SU-DHL-6 (cell line): ENCODE measurements at regions not wholly inside any gene's neighbourhood (a gene's known extent, or its start where the extent isn't known, plus 50 kb on each side); places are given as distances from the start of the nearest gene placed in this dataset.
"Not testable (repeated sequence)": the region's sequence is repeated elsewhere in the genome, so short reads cannot be mapped to it uniquely, and the experiment has no call there.

Experiments used
- H2AFZ ChIP-seq: fragments of 200-600 bp; sonication (generic); 2 replicates; pipeline ENCODE4 v1.6.1; 2014; ENCODE audit warnings: low read depth, mild to moderate bottlenecking, moderate library complexity, mixed read lengths, antibody characterized with exemption, low read length; ENCODE audit not compliant: severe bottlenecking
- H3F3A ChIP-seq: fragments of 200-600 bp; shearing (Covaris generic); 2 replicates; pipeline ENCODE4 v1.6.0; 2016; ENCODE audit warnings: antibody characterized with exemption, mild to moderate bottlenecking; ENCODE audit not compliant: insufficient read depth
- H3K27ac ChIP-seq: fragments of 200-600 bp; sonication (generic); 2 replicates; pipeline ENCODE4 v1.5.1; 2016; ENCODE audit warnings: low read depth, mild to moderate bottlenecking, low read length, moderate library complexity, mixed read lengths
- H3K27me3 ChIP-seq: fragments of 200-600 bp; sonication (generic), shearing (Covaris generic); 2 replicates; pipeline ENCODE4 v1.6.0; 2014; ENCODE audit warnings: mild to moderate bottlenecking, low read length
- H3K36me3 ChIP-seq: fragments of 200-600 bp; sonication (generic); 2 replicates; pipeline ENCODE4 v1.6.1; 2014; ENCODE audit warnings: mild to moderate bottlenecking, low read length, mixed read lengths
- H3K4me2 ChIP-seq: fragments of 300-600, 200-600 bp; shearing (Covaris generic), sonication (generic); 2 replicates; pipeline ENCODE4 v1.6.0; 2014; ENCODE audit warnings: low read length, low read depth, mild to moderate bottlenecking; ENCODE audit not compliant: poor library complexity, severe bottlenecking
- H3K4me3 ChIP-seq: fragments of 200-600 bp; sonication (generic); 2 replicates; pipeline ENCODE4 v1.5.1; 2014; ENCODE audit warnings: antibody characterized with exemption, low read length, mild to moderate bottlenecking, mixed read lengths; ENCODE audit not compliant: insufficient read depth, poor library complexity, severe bottlenecking
- H3K79me2 ChIP-seq: fragments of 200-600 bp; sonication (generic); 2 replicates; pipeline ENCODE4 v1.6.1; 2014; ENCODE audit warnings: mild to moderate bottlenecking, low read length, moderate library complexity; ENCODE audit not compliant: insufficient read depth
- H3K9ac ChIP-seq: fragments of 200-600 bp; sonication (generic); 2 replicates; pipeline ENCODE4 v1.7.0; 2014; ENCODE audit warnings: mild to moderate bottlenecking, low read length
- H3K9me2 ChIP-seq: fragments of 200-600 bp; sonication (generic); replicated peaks from 2 replicates; pipeline ENCODE4 v1.6.1; 2014; ENCODE audit warnings: low read length; ENCODE audit not compliant: insufficient read depth
- H3K9me3 ChIP-seq: fragments of 200-600 bp; sonication (generic); 2 replicates; pipeline ENCODE4 v1.6.1; 2014; ENCODE audit warnings: low read length, mixed read lengths; ENCODE audit not compliant: insufficient read depth
- H4K20me1 ChIP-seq: fragments of 200-600 bp; sonication (generic); 2 replicates; pipeline ENCODE4 v1.6.1; 2014; ENCODE audit warnings: low read depth, mild to moderate bottlenecking, antibody characterized with exemption, low read length, moderate library complexity, mixed read lengths
- EZH2phosphoT487 ChIP-seq: fragments of 200-600 bp; sonication (generic), shearing (Covaris generic); conservative IDR thresholded peaks from 2 replicates; pipeline ENCODE4 v1.6.1; 2018; ENCODE audit warnings: mild to moderate bottlenecking, antibody characterized with exemption, low read length, moderate library complexity, mixed read lengths
- TF ChIP-seq, protein P1 (sequence below): fragments of 200-600 bp; sonication (generic); IDR thresholded peaks from one replicate; pipeline ENCODE4 v1.5.1; 2017; ENCODE audit warnings: antibody characterized with exemption, mild to moderate bottlenecking, low read length, moderate library complexity; ENCODE audit not compliant: insufficient read depth, poor library complexity, severe bottlenecking

DNA sequence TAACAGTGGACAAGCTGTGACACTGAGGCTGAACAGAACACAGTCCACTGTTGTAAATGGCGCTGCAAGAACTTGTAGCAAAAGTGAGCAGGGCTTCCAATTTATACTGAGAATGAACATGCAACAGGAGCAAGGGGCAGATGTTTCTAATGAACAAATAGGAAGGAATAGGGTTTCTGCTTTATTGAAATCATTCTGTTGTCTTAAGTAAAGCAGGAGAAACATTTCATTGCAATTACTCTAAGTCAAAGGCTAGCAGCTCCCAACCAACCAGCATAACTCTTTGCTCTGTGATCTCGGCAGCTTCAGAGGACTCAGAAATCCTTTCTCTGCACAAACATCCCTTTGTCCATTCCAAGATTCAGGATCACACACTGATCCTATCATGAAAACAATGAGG lies 236.2 kb upstream of the PRSS58 start:
- no peaks in the 10 kb centered on the region for H3K27me3 ChIP-seq
- H3K9ac ChIP-seq, result no peak overlapping the region
- H3K27ac ChIP-seq, result no peak overlapping the region
- H3K36me3 ChIP-seq, result no peaks in the 10 kb centered on the region
- no peaks in the 10 kb centered on the region for H4K20me1 ChIP-seq
- H3K9me2 ChIP-seq, result no peaks in the 10 kb centered on the region
- H3K4me3 ChIP-seq, result no peak overlapping the region
- H3K4me2 ChIP-seq, result no peak overlapping the region
- TF ChIP-seq EZH2phosphoT487, result no peak
- TF ChIP-seq, protein P1, sequence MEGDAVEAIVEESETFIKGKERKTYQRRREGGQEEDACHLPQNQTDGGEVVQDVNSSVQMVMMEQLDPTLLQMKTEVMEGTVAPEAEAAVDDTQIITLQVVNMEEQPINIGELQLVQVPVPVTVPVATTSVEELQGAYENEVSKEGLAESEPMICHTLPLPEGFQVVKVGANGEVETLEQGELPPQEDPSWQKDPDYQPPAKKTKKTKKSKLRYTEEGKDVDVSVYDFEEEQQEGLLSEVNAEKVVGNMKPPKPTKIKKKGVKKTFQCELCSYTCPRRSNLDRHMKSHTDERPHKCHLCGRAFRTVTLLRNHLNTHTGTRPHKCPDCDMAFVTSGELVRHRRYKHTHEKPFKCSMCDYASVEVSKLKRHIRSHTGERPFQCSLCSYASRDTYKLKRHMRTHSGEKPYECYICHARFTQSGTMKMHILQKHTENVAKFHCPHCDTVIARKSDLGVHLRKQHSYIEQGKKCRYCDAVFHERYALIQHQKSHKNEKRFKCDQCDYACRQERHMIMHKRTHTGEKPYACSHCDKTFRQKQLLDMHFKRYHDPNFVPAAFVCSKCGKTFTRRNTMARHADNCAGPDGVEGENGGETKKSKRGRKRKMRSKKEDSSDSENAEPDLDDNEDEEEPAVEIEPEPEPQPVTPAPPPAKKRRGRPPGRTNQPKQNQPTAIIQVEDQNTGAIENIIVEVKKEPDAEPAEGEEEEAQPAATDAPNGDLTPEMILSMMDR, result no peak
- no peaks in the 10 kb centered on the region for H3K9me3 ChIP-seq
- H3F3A ChIP-seq, result no peaks in the 10 kb centered on the region
- H2AFZ ChIP-seq, result no peak overlapping the region
- H3K79me2 ChIP-seq, result no peaks in the 10 kb centered on the region

DNA sequence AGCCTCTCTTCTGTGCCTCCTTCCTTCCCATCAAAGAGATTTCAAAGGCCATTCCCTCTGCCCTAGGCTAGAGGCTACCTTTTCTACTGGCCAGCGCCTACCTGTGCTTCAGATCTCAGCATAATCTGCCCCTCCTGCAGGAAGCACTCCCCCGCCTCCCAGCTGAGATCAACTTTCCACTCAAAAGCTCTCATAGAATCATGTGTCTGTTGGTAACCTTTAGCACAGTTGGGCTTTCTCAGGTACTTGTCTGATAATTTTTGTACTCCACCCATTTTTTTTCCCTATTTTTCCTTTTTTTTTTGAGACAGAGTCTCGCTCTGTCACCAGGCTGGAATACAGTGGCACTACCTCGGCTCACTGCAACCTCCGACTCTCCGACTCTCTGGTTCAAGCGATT lies 231.0 kb upstream of the PRSS58 start:
- H3K9me3 ChIP-seq, result no peaks in the 10 kb centered on the region
- H2AFZ ChIP-seq, result no peak overlapping the region
- H3K36me3 ChIP-seq, result no peaks in the 10 kb centered on the region
- H3K4me2 ChIP-seq, result no peak overlapping the region
- no peaks in the 10 kb centered on the region for H3K27me3 ChIP-seq
- no peaks in the 10 kb centered on the region for H3F3A ChIP-seq
- no peaks in the 10 kb centered on the region for H3K9me2 ChIP-seq
- H3K9ac ChIP-seq, result no peak overlapping the region
- no peak for TF ChIP-seq EZH2phosphoT487
- TF ChIP-seq, protein P1, result no peak
- no peak overlapping the region for H3K27ac ChIP-seq
- H3K79me2 ChIP-seq, result no peaks in the 10 kb centered on the region
- H3K4me3 ChIP-seq, result no peak overlapping the region
- no peaks in the 10 kb centered on the region for H4K20me1 ChIP-seq

DNA sequence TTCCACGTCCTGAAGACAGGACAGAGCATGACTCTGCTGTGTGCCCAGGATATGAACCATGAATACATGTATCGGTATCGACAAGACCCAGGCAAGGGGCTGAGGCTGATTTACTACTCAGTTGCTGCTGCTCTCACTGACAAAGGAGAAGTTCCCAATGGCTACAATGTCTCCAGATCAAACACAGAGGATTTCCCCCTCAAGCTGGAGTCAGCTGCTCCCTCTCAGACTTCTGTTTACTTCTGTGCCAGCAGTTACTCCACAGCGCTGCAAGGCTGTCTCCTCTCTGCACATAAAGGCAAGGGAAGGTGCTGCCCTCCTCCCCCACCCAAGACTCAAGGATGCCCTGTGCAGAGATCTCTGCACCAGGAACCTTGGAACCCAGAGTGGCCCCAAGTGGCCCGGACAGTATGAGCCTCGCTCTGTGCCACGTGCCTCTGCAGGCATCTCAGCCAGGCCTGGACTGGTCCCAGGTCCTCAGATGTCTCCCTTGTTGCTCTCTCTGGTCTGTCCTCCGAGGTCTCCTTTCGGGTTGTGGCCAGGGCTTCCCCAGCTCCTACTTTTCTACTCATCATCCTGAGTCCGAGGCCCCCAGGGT lies 230.3 kb upstream of the PRSS58 start:
- no peak overlapping the region for H3K9ac ChIP-seq
- H3K9me3 ChIP-seq, result no peaks in the 10 kb centered on the region
- TF ChIP-seq, protein P1, result no peak
- TF ChIP-seq EZH2phosphoT487, result no peak
- H3K4me3 ChIP-seq, result no peak overlapping the region
- H3K79me2 ChIP-seq, result no peaks in the 10 kb centered on the region
- no peak overlapping the region for H2AFZ ChIP-seq
- H3K36me3 ChIP-seq, result no peaks in the 10 kb centered on the region
- no peaks in the 10 kb centered on the region for H3K27me3 ChIP-seq
- no peak overlapping the region for H3K27ac ChIP-seq
- no peak overlapping the region for H3K4me2 ChIP-seq
- H3K9me2 ChIP-seq, result no peaks in the 10 kb centered on the region
- H4K20me1 ChIP-seq, result no peaks in the 10 kb centered on the region
- no peaks in the 10 kb centered on the region for H3F3A ChIP-seq

DNA sequence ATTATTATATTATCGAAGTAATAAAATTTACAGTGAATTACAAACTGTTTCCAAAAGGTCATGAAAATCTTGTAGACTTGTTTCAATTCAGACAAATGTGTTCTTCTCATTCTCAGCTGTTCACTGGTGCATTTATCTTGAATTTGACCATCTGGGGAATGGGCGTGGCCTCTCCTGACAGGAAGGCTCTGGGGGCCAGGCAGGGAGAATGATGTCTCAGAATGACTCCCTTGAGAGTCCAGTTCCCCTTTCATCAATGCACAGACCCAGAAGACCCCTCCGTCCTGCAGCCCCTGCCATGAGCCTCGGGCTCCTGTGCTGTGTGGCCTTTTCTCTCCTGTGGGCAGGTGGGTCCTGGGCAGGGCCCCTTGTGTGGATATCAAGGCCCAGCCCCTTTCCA lies 229.7 kb upstream of the PRSS58 start:
- H4K20me1 ChIP-seq, H3K79me2 ChIP-seq, H3K27ac ChIP-seq, H3K4me3 ChIP-seq, H3K9ac ChIP-seq, H3F3A ChIP-seq, H3K4me2 ChIP-seq, H3K27me3 ChIP-seq, H3K9me3 ChIP-seq, H3K36me3 ChIP-seq, H2AFZ ChIP-seq, H3K9me2 ChIP-seq: not testable (repeated sequence)
